ENCODE measurements at regions not wholly inside any gene's neighbourhood (a gene's known extent, or its start where the extent isn't known, plus 50 kb on each side); places are given as distances from the start of the nearest gene placed in this dataset.

DNA sequence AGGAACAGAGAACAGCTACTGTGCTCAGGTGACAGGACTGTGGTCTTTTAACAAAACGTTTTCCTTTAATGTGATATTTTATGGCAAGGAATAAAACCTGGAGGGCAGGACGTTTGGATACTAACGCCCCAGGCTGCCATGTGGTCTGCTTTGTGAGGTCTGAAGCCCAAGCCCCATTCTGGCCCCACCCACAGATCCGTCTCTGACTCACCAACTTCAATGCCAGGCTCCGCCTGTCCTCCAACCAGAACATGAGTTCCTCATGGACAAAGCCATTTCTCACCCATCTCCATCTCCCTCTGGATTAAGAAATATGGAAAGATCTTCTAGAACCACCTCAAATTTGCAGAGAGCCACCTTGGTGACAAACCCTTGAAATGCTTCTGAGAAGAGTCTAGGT, 148.8 kb downstream of the CRYBB2 start:
- DNase-seq: no peak

GRCh38 chr22:25369041-25369440, 149.6 kb downstream of the CRYBB2 start:
- no peak for DNase-seq

- no peak for DNase-seq
Observed at GRCh38 chr22:25370322-25370721, 150.9 kb downstream of the CRYBB2 start.

DNA sequence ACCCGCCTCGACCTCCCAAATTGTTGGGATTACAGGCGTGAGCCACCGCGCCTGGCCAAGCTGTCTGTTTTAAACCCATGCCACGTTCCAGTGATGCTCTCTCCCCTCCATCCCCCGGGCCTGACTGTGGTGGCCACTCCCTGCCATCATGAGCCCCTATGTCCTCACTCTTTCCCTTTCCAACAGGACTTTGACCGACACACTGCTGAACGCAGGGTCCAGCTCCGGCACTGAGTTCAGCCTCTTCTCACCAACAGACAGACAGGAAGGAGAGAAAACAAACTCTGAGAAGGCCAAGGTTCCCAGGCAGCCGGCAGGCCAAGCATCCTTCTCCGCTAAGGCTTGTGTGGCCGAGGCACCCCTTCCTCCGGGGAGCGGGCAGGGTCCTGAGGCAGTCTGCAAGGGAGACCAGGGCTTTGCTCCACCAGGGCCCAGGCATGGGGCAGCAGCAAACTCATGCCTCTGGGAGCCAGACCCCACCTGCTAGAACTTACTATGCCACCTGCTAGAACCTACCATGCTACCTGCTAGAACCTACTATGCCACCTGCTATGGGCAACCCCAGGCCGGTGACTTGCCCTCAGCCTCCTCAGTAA, 152.7 kb downstream of the CRYBB2 start:
- DNase-seq: no peak

DNA sequence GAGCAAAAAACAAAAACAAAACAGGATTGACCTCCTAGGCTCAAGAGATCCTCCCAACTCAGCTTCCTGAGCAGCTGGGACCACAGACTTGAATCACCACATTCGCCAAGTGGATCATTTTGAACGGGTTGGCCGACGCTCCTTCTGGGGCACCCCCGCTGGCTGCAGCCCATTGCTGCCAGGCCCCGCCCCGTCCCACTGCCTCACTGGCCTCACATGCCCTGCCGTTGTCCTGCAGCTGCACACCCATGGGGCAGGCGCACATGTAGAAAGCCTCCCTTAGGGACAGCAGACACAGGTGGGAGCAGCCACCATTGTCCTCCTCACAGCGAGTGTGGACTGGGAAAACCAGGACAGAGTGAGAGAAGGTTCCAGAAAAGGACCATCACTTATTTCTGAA, 154.5 kb downstream of the CRYBB2 start:
- no peak for DNase-seq

- DNase-seq: no peak
Observed at GRCh38 chr22:25374869-25375268, 155.4 kb downstream of the CRYBB2 start.

DNA sequence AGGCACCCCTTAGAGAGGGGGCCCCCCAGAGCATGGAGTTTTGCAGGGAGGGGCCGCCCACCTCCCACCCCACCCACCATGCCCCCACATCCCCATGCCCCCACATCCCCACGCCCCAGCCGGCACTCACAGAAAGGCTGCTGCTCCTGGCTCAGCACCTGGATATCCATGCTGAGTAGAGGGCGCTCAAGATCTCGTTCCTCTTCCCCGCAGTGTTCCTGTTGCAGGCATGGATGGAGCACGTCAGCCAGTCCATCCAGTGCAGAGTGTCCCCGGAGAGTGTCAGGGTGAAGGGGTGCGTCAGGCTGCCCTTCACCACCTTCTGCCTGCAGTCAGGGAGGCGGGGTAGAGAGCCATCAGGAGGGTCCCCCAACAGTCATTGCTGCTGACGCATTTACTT, 156.2 kb downstream of the CRYBB2 start:
- no peak for DNase-seq

GRCh38 chr22:25377699-25378098, 158.3 kb downstream of the CRYBB2 start:
- DNase-seq: no peak

GRCh38 chr22:25380122-25380747, 160.8 kb downstream of the CRYBB2 start:
- DNase-seq: no peak

- DNase-seq: no peak
Observed at GRCh38 chr22:25382762-25383161, 163.3 kb downstream of the CRYBB2 start.

DNA sequence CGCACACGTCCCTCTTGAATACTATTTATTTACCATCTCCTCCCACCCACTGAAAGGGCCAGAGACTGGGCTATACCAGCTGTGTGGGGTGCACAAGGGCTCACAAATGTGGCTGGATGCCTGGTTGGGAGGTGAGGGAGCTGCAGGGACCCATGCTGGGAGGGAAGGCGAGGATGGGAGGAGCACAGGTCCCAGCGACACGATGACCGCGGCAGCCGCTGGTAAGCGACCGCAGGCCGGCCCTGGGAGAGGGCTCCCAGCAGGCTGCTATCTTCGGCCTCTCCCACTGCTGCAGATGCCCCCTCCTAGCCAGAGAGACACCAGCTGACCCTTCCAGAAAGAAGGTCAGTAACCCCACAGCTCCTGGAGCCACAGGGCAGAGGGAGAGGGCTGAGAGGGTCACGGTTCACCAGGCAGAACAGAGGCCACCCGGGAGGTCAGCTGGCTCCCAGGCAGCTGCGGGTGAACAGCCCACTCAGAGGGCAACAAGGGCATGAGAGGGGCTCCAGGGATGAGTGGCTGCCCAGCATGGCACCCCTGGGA, 163.9 kb downstream of the CRYBB2 start:
- DNase-seq: no peak

GRCh38 chr22:25383892-25384291, 164.5 kb downstream of the CRYBB2 start:
- no peak for DNase-seq

DNA sequence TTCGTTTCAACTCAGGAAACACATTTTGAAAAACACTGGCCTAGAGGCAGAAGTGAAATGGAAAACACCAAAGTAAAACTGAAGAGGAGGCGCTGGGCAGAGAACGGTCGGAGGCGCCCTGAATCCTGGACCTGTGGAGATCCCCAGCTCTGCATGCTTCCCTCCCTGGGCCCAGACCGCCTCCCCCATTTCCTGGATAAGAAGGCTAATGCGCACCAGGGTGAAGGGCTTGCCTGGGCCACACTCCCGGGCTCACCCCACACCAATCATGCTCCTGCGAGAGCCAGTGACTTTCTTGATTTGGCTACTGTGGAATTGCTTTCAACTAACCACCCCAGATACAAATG, 167.1 kb downstream of the CRYBB2 start:
- no peak for DNase-seq

- DNase-seq: no peak
Observed at GRCh38 chr22:25388415-25388814, 169.0 kb downstream of the CRYBB2 start.

DNA sequence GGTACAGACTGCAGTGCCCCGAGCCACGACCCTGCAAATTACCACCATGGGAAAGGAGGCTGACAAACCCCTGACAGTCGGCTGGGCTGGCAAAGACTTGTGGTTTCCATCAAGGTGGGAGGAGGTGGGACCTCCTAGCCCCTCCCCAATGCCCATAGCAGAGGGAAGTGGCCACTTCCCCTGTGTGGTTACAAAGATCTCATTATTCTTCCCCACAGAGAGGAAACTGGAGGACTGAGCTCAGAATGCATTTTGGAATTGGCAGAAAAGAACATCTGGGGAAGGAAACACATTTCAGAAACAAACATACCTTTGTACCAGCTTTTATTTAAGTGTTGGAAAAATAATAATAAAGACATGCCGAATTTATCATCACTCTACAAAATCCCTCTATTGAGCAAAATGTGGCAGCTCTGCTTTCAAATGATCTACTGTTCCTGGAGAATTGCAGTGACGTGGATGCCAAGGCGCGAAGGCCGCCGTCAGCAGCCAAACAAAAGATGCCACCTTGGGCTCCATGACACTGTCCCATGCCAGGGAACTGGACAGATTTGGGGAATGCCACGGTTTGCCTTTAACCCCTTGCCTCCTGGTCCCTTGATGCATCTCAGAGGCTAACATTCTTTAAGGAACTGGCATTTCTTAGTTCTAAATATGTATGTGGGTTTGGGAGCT, 169.6 kb downstream of the CRYBB2 start:
- DNase-seq: no peak

GRCh38 chr22:25389541-25389919, 170.1 kb downstream of the CRYBB2 start:
- DNase-seq: no peak

DNA sequence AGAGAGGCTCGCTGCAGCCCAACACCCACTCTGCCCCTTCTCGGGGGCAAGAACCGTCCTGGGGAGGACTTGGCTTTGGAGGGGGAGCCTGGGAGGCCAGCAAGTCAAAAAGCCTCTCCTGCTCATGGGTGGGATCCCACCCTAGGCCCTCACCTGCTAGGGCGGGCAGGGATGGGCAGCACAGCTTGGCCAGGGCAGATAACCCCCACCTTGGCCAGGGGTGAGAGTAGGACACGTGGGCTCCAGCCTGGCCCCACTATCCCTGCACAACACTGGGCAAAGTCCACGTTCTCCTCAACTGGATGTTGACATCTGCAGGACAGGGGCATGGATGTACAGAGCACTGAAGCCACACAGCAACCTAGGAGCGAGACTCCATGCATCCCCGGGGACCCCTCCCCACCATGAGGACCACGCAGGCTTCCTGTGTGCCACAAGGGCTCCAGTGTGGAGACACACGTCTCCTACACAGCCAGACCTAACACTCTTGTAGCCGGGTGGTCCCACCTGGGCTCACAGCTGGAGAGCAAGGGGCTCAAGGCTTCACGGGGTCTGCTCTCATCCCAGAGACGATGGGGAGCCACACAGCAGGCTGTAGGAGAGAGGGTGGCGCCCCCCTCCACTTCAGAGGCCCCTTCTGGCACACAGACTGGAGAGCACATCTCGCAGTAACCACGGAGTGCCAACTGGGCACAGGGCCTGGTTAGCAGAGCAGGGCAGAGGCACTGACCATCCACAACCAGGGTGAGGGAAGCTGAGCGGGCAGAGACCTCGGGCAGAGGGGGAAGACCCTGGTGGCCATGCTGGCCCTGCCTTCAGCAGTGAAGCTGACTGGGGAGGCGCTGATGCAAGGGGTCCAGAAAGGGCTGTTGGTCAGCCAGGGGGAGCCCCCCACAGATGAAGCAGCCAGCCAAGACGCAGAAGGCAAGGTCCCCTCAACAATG, 171.1 kb downstream of the CRYBB2 start:
- DNase-seq: no peak

DNA sequence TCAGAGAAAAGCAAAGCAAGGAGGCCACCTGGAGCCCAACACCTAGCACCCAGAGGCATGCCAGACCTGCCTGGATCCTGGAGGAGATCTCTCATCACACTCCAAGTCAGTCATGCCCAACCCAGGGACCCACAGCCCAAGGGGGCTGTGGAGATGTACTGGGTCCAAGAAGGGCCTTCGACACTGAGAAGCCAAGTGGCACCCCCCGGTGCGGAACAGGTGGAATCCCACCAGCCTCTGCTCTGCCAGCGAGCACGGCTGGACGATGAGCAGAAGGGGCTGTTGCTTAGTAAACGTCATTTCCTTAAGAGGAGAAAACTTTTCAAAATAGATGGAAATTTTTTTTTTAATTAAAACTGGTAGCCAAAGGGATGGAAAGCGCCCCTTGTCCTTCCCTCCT, 171.9 kb upstream of the GRK3 start:
- DNase-seq: no peak

DNA sequence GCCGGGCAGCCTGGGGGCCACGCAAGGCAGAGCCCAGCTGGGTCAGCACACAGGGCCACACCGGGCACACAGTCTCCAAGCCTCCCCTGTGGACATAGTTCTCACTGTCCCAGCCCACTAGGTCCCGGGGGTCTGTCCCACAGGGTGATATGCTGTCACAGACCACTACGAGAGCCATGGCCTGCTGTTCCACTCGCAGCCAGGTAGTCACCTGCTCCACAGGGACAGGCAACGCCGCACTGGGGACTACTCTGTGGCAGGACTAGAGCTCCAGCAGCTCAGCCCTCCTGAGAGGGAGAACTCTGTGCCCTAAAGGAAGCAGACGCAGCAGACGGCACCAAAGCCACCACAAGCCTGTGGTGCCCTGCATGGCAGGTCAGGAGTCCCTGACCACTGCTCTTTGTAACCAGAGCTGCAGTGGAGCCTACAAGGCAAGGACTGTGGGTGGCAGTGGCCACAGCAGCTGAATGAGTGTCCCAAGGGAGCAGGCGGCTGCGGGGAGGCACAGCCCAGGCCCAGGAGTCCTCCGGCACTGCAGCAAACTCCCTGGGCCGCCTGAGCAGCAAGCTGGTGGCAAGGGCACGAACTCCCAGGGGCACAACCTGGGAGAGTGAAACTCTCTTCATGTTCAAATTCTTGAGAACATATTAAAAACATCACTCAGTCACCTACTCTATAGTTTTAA, 171.2 kb upstream of the GRK3 start:
- DNase-seq: no peak

DNA sequence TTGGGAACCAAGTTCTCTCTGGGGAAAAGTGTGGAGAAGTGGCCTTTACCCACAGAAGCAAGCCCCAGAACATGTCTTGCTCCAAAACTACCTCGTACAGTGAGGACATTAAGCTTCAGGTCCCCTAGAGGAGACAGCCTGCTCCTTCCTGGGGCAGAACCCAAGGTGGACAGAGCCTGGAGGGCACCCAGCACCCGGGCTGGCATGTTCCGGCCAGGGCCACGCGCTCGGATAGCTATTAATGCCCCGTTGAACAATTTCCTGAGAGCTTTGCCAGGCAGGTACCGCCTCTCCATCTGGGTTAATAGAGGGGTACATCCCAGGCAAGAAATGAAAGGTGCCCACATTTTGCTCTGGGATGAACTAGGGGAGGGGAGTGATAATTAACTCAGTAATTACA, 169.0 kb upstream of the GRK3 start:
- no peak for DNase-seq

GRCh38 chr22:25395915-25396314, 168.6 kb upstream of the GRK3 start:
- no peak for DNase-seq

DNA sequence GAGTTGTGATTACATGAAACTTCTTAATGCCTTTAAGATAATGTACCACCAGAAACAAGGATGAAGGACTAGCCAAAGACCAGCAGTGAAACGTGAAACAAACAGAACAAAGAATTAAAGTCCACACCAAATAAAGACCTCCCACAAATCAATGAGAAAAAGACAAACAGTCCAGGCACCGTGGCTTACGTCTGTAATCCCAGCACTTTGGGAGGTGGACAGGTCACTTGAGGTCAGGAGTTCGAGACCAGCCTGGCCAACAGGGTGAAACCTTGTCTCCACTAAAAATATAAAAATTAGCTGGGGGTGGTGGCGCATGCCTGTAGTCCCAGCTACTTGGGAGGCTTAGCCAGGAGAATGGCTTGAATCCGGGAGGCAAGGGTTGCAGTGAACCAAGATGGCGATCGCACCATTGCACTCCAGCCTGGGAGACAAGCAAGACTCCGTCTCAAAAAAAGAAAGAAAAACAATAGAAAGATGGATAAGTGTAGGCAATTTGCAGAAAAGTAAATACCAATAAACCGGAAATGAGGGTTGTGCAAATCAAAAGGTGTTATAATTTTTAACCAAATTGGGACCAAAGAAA, 167.8 kb upstream of the GRK3 start:
- DNase-seq: no peak
